ENCODE measurements at regions not wholly inside any gene's neighbourhood (a gene's known extent, or its start where the extent isn't known, plus 50 kb on each side); places are given as distances from the start of the nearest gene placed in this dataset.

DNA sequence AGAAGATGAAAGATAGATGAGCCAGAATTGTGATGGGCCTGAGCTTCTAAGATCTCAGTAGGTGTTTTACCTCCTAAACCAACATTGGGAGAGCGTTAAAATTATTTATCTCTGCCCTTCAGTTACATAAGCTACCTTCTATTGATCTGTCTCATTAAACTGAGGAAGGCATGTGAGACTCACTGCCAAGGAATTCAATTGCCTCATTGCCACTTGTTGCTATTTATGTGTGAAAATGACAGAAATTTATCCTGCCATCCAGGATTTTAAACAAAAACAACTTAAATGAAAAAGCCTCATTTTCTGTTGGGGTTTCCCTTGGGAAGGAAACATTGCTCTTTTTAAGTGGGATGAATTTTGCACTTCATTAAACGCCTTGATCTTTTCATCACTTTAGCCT, 78.7 kb upstream of the RUNX1 start:
- no peaks in the 10 kb centered on the region for H3K9me3 ChIP-seq (replicated peaks; ENCODE audit: control insufficient read depth, low read depth, low read length)
- no peak overlapping the region for H3K4me3 ChIP-seq (ENCODE audit: low read length)
- H3K36me3 ChIP-seq (ENCODE audit: control insufficient read depth, insufficient read depth, low read length) = no peaks in the 10 kb centered on the region
- no peak overlapping the region for H3K27ac ChIP-seq (ENCODE audit: low read length)
- WGBS (ENCODE audit: insufficient coverage) = no CpG with 5 or more reads among the region's 2 CpGs
- no peaks in the 10 kb centered on the region for H3K4me1 ChIP-seq (ENCODE audit: control insufficient read depth, insufficient read depth, low read length)
- no peaks in the 10 kb centered on the region for H3K27me3 ChIP-seq (ENCODE audit: control insufficient read depth, insufficient read depth, low read length)
- DNase-seq = no peak

GRCh38 chr21:35127026-35127425, 77.9 kb upstream of the RUNX1 start:
- no CpG with 5 or more reads among the region's 6 CpGs for WGBS (ENCODE audit: insufficient coverage)
- no peak overlapping the region for H3K27ac ChIP-seq (ENCODE audit: low read length)

GRCh38 chr21:35120631-35121180, 71.6 kb upstream of the RUNX1 start:
- H3K36me3 ChIP-seq (ENCODE audit: control insufficient read depth, insufficient read depth, low read length) = no peaks in the 10 kb centered on the region

More at GRCh38 chr21:35127026-35127425, 77.9 kb upstream of the RUNX1 start:
- H3K36me3 ChIP-seq (ENCODE audit: control insufficient read depth, insufficient read depth, low read length) = no peaks in the 10 kb centered on the region
- H3K9me3 ChIP-seq (replicated peaks; ENCODE audit: control insufficient read depth, low read depth, low read length) = no peaks in the 10 kb centered on the region
- H3K27me3 ChIP-seq (ENCODE audit: control insufficient read depth, insufficient read depth, low read length) = no peaks in the 10 kb centered on the region
- no peaks in the 10 kb centered on the region for H3K4me1 ChIP-seq (ENCODE audit: control insufficient read depth, insufficient read depth, low read length)
- DNase-seq = no peak
- no peak overlapping the region for H3K4me3 ChIP-seq (ENCODE audit: low read length)

GRCh38 chr21:35119501-35120047, 70.5 kb upstream of the RUNX1 start:
- H3K27me3 ChIP-seq (ENCODE audit: control insufficient read depth, insufficient read depth, low read length) = no peaks in the 10 kb centered on the region
- 50% methylated on average over 2 of the region's 5 CpGs for WGBS (ENCODE audit: insufficient coverage)

More at GRCh38 chr21:35120631-35121180, 71.6 kb upstream of the RUNX1 start:
- Histone ChIP-seq H3K4me3 (ENCODE audit: low read length) (no peak overlapping the region), H3K27ac (ENCODE audit: low read length) (no peak overlapping the region), H3K9me3 (replicated peaks; ENCODE audit: control insufficient read depth, low read depth, low read length) (no peaks in the 10 kb centered on the region), H3K4me1 (ENCODE audit: control insufficient read depth, insufficient read depth, low read length) (peaks cover 5% of the 10 kb centered on the region), H3K27me3 (ENCODE audit: control insufficient read depth, insufficient read depth, low read length) (no peaks in the 10 kb centered on the region)
- DNase-seq = no peak
- 90% methylated on average over 2 of the region's 4 CpGs for WGBS (ENCODE audit: insufficient coverage)

DNA sequence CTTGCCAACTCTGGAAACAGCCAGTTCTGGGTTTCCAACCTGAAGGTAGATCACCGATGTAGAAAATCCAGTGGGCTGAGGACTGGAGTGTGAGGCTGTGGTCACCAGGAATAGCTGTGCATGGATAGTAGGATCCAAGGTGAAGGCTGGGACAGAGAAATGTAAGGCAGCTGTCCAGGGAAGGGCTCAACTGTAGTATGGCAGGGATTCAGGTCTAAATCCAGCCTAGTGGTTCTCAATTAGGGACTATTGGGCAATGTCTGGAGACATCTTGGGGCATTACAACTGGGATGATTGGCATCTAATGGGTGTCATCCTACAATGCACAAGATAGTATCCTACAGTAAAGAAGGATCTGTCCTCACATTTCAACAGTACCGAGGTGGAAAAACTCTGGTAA, 67.7 kb upstream of the RUNX1 start:
- H3K4me1 ChIP-seq (ENCODE audit: control insufficient read depth, insufficient read depth, low read length) = peaks cover 5% of the 10 kb centered on the region
- H3K4me3 ChIP-seq (ENCODE audit: low read length) = no peak overlapping the region
- H3K36me3 ChIP-seq (ENCODE audit: control insufficient read depth, insufficient read depth, low read length) = no peaks in the 10 kb centered on the region
- no peak overlapping the region for H3K27ac ChIP-seq (ENCODE audit: low read length)
- 90% methylated on average over 2 of the region's 2 CpGs for WGBS (ENCODE audit: insufficient coverage)
- H3K27me3 ChIP-seq (ENCODE audit: control insufficient read depth, insufficient read depth, low read length) = no peaks in the 10 kb centered on the region
- DNase-seq = no peak
- H3K9me3 ChIP-seq (replicated peaks; ENCODE audit: control insufficient read depth, low read depth, low read length) = no peaks in the 10 kb centered on the region

More at GRCh38 chr21:35119501-35120047, 70.5 kb upstream of the RUNX1 start:
- no peaks in the 10 kb centered on the region for H3K36me3 ChIP-seq (ENCODE audit: control insufficient read depth, insufficient read depth, low read length)
- H3K9me3 ChIP-seq (replicated peaks; ENCODE audit: control insufficient read depth, low read depth, low read length) = no peaks in the 10 kb centered on the region
- no peak for DNase-seq
- H3K27ac ChIP-seq (ENCODE audit: low read length) = no peak overlapping the region
- peaks cover 5% of the 10 kb centered on the region for H3K4me1 ChIP-seq (ENCODE audit: control insufficient read depth, insufficient read depth, low read length)
- H3K4me3 ChIP-seq (ENCODE audit: low read length) = no peak overlapping the region

DNA sequence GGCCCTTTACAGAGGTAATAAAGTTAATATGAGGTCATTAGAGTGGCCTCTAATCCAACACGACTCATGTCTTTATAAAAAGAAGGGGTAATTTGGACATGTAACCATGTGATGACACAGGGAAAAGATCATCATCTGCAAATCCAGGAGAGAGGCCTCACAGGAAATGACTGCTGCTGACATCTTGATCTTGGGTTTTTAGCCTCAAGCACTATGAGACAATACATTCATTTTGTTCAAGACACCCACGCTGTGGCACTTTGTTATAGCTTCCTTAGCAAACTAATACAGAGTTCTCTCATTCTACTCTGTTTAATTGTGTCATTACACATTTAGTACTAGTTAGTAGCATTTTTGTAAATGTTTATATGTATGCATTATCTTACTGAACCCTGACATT, 64.0 kb upstream of the RUNX1 start:
- WGBS (ENCODE audit: insufficient coverage) = no CpG with 5 or more reads among the region's 2 CpGs
- no peak for DNase-seq
- Histone ChIP-seq H3K4me1 (ENCODE audit: control insufficient read depth, insufficient read depth, low read length) (no peaks in the 10 kb centered on the region), H3K9me3 (replicated peaks; ENCODE audit: control insufficient read depth, low read depth, low read length) (no peaks in the 10 kb centered on the region), H3K27me3 (ENCODE audit: control insufficient read depth, insufficient read depth, low read length) (no peaks in the 10 kb centered on the region), H3K36me3 (ENCODE audit: control insufficient read depth, insufficient read depth, low read length) (no peaks in the 10 kb centered on the region), H3K4me3 (ENCODE audit: low read length) (no peak overlapping the region), H3K27ac (ENCODE audit: low read length) (no peak overlapping the region)

GRCh38 chr21:35111321-35111930, 62.3 kb upstream of the RUNX1 start:
- no peak overlapping the region for H3K4me3 ChIP-seq (ENCODE audit: low read length)
- no peaks in the 10 kb centered on the region for H3K9me3 ChIP-seq (replicated peaks; ENCODE audit: control insufficient read depth, low read depth, low read length)
- no CpG with 5 or more reads among the region's 4 CpGs for WGBS (ENCODE audit: insufficient coverage)
- H3K27me3 ChIP-seq (ENCODE audit: control insufficient read depth, insufficient read depth, low read length) = no peaks in the 10 kb centered on the region
- DNase-seq = no peak
- H3K27ac ChIP-seq (ENCODE audit: low read length) = no peak overlapping the region
- no peaks in the 10 kb centered on the region for H3K36me3 ChIP-seq (ENCODE audit: control insufficient read depth, insufficient read depth, low read length)
- no peaks in the 10 kb centered on the region for H3K4me1 ChIP-seq (ENCODE audit: control insufficient read depth, insufficient read depth, low read length)

- Histone ChIP-seq H3K27ac (ENCODE audit: low read length) (no peak overlapping the region), H3K4me1 (ENCODE audit: control insufficient read depth, insufficient read depth, low read length) (no peaks in the 10 kb centered on the region), H3K27me3 (ENCODE audit: control insufficient read depth, insufficient read depth, low read length) (no peaks in the 10 kb centered on the region), H3K9me3 (replicated peaks; ENCODE audit: control insufficient read depth, low read depth, low read length) (no peaks in the 10 kb centered on the region), H3K4me3 (ENCODE audit: low read length) (no peak overlapping the region), H3K36me3 (ENCODE audit: control insufficient read depth, insufficient read depth, low read length) (no peaks in the 10 kb centered on the region)
- no CpG with 5 or more reads among the region's 3 CpGs for WGBS (ENCODE audit: insufficient coverage)
- no peak for DNase-seq
Measured at GRCh38 chr21:35108887-35109286, 59.8 kb upstream of the RUNX1 start.

DNA sequence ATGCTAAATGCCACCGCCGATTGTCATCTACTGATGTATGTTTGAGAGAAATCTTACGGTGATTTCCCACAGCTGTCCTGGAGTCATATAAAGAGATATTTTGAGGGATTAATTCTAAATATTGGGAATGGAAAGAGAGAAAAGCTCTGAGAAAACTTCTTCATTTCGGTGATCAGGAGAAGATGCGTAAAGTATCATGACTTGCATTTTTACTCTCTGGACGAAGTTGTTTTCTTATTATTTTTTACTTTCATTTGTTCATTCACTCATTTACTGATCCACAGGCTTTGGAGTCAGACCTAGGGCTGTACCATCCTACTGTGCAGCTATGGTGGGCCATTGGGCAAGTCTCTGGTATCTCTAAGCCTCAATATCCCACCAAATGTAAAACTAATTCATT, 58.4 kb upstream of the RUNX1 start:
- H3K27me3 ChIP-seq (ENCODE audit: control insufficient read depth, insufficient read depth, low read length) = no peaks in the 10 kb centered on the region
- H3K9me3 ChIP-seq (replicated peaks; ENCODE audit: control insufficient read depth, low read depth, low read length) = no peaks in the 10 kb centered on the region
- no peak for DNase-seq
- H3K36me3 ChIP-seq (ENCODE audit: control insufficient read depth, insufficient read depth, low read length) = no peaks in the 10 kb centered on the region
- no peaks in the 10 kb centered on the region for H3K4me1 ChIP-seq (ENCODE audit: control insufficient read depth, insufficient read depth, low read length)
- WGBS (ENCODE audit: insufficient coverage) = 100% methylated on average over 2 of the region's 6 CpGs
- H3K4me3 ChIP-seq (ENCODE audit: low read length) = no peak overlapping the region
- H3K27ac ChIP-seq (ENCODE audit: low read length) = no peak overlapping the region

DNA sequence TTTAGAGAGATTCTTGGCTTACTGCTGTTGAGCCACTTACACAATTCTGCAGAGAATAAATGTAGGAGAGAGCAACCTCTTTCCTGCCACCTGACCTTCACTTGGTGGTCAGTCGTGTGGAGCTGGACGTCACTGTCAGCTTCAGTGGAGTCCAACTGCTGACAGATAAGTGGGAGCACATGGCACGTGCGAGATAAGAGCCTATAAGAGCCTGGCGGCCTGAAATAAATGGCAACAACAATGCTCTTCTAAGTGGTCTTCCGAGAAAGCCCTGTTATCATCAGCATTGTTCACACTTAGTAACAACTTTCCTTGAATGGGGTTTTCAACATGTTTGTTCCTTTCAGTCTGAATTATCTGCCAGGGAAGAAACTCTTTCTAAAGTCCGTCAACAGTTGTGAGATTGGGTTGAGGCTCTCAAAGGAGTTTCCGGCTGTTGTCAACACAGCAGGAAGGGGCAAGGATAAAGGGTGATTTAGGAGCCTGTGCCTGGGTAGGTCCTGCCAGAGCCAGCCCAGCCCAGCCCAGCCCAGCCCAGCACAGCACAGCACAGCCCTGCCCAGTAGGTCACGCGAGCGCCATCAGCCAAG, 57.2 kb upstream of the RUNX1 start:
- no peaks in the 10 kb centered on the region for H3K27me3 ChIP-seq (ENCODE audit: control insufficient read depth, insufficient read depth, low read length)
- H3K4me3 ChIP-seq (ENCODE audit: low read length) = no peak overlapping the region
- 65% methylated on average over 8 of the region's 11 CpGs for WGBS (ENCODE audit: insufficient coverage)
- DNase-seq = no peak
- H3K4me1 ChIP-seq (ENCODE audit: control insufficient read depth, insufficient read depth, low read length) = no peaks in the 10 kb centered on the region
- no peaks in the 10 kb centered on the region for H3K9me3 ChIP-seq (replicated peaks; ENCODE audit: control insufficient read depth, low read depth, low read length)
- no peaks in the 10 kb centered on the region for H3K36me3 ChIP-seq (ENCODE audit: control insufficient read depth, insufficient read depth, low read length)
- no peak overlapping the region for H3K27ac ChIP-seq (ENCODE audit: low read length)
